HG03378 (cell line): ENCODE measurements at regions not wholly inside any gene's neighbourhood (a gene's known extent, or its start where the extent isn't known, plus 50 kb on each side); places are given as distances from the start of the nearest gene placed in this dataset.

ENCODE experiments used
- ATAC-seq: cut with Tn5 transposase; IDR thresholded peaks from one replicate; pipeline ENCODE4 v1.9.1; 2021; ENCODE audit warnings: mild to moderate bottlenecking, moderate library complexity; ENCODE audit not compliant: unreplicated experiment

DNA sequence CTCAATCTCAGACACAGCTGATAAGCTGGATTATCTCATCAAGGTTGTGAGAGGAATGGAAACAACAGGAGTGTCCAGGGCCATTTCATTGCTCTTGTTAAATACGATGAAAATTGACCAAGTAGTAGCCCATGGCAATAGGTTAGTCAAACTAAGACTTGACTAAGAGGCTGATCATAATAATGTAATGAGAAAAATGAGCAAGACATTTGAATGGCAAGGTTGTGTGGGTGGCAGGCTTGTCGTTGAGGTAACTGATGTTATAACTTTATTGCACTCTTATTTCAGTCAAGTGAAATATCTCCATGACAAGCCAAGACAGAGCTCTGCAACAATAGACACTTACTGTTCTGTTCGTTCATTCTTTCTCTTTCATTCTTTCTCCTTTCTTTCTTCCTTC is 532.0 kb downstream of the GATA3 start:
- ATAC-seq, result no peak

DNA sequence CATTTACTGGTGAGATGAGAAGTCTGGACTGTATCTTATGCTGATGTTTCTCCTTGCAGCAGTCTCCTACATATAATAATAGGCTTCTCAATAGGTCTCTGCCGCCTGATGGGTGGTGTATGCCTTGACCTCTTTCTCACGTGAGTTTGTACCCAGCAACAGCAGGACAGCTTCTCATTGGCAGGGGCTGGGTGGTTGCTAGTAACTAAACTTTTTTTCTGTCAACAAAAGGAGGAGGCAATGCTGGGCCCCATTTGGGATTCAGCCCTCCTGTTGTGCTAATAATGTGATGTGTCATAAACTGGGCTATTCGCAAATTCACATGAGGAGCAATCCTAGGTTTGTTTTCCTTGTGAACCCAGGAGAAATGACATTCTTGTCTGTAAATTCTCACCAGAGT is 533.6 kb downstream of the GATA3 start:
- no peak for ATAC-seq

DNA sequence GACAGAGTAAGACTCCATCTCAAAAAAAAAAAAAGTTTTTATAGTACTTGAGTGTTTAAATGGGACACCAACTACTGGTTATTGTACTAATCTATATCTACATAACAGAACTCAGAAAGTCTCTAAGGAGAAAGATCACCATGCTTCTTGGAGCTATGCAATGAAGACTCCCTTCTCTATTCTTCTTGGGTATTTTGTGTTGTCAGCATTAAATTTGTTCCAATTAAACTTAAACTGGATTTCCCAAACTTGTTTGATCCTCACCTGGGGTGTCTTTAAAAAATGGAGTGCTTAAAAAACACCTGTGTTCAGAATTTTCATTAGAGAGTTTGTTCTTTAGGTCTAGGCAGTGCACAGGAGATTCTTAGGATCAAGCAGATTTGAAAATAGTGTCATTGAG is 536.0 kb downstream of the GATA3 start:
- no peak for ATAC-seq

DNA sequence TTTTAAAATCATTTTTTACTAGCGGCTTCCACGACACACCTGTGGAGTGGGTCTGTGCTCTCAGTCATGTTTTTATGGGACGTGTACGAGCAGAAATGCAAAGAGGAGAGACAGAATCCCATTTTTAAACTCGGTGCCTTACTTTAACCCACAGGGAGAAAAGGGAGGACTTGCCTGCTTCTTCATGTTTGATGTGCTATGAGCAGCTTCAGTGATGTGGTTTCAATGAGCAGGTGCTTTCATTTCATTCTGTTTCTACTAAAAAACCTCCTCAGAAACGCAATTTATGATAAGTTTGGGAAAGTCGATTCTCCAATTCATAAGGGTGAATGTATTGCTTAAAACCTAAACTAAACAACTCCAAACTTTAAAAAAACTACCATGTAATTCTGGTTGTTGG is 537.2 kb downstream of the GATA3 start:
- ATAC-seq, result no peak

DNA sequence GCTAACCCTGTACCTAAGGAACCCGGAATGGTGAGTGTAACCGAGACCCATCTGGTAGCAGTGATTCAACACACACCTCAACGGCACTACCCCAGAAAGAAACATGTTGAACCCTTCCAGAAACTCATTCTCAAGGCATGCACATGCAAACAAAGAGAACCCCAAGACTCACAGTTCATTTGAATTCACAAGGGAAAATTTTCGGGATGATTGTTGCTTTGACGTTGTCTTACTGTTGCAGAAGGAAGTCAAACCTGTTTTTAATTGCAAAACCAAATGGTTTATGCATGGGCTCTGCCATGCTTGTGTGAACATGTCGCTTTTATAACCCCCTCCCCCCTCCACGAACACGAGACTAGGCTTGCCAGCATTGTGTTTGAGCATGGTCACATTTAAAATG is 539.7 kb downstream of the GATA3 start:
- no peak for ATAC-seq

DNA sequence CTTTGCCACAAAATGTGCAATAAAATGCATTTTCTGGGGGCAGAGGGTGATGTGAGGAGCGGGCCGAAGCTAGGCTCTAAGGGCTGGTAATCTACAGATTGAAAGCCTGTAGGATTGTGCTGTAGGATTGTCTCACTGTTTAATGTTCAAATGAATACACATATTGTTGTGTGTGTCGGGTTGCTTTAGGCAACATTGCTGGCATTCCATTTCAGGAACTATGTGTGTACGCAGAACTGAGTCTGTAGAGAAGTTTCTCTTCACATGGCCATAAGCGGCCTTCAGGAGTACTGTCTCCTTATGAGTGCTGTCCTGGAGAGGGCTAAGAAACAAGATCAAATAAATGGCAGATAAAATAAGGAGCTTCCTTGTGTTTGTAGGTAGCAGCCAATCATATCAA is 540.2 kb downstream of the GATA3 start:
- no peak for ATAC-seq

DNA sequence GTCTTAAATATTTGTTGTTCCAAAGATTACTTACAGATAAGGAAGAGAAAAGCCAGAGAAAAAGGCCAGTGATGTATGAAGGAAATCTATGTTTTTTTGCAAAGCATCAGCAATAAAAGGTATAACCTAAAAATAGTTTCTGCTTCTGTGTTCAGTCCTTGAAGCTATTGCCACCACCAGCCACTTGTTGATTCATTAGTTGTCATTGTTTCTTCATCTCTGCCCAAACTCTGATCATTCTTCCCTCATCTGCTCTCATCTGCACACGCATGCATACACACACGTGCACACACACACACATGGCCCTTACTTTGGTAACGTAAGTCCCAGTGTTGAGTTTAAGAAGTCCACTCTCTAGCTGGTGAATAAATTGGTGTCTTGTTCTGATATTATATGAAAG is 540.7 kb downstream of the GATA3 start:
- no peak for ATAC-seq

DNA sequence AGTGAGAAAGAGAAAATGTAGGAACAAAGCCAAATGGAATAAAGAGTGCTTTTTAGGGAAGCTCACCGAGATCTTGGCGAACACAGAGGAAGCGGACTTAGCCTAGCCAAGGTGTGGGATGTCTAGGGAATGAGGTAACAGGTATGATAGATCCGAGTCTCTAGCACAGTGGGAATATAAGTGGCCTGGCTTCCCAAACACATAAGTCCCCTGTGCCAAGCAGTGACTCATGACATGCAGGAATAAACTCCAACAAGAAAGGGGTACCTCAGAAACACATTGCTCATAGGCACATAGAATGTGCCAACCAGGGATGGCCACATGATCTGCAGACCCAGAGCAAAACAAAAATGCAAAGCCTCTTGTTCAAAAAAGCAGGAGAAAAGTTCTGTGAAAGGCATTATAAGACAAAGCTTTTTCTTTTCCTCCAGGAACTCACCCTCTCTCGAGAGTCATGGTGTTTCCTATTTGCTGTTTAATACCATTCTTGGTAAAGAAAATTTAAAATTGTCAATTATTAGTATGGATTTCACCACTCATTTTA is 542.5 kb downstream of the GATA3 start:
- ATAC-seq, result no peak

DNA sequence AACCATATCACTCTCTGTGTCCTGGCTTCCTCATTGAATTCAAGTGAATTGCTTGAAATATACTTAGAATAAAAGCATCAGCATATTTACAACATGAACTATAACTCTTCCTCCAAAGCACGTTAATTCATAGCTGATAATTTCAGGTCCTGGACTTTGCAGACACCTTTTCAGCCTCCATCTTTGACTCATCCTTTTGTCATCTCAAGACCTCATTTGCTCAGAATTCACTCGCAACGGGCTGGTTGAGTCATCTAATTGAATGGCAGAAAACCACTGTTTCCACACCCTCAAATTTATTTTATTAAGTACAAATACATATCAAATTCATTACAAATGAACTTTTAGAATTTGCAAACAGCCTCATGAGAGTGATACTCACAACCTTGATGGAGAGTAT is 545.7 kb downstream of the GATA3 start:
- no peak for ATAC-seq

DNA sequence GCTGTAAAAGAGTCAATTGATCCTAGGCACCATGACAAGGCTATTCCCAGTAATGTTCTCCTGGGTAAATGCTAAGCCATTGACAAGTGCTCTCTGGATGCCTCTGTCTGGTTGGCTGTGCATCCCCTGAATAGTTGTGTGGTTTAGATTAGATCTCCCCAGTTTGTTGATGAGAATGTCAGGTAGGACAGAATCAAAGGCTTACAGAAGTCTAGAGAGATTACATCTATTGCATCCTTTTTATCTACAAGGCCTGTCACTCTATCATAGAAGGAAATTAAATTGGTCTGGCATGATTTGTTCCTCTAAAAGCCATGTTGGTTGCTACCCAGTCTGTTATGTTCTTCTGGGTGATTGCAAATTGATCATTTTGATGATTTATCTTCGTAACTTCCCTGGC is 548.3 kb downstream of the GATA3 start:
- ATAC-seq, result no peak

DNA sequence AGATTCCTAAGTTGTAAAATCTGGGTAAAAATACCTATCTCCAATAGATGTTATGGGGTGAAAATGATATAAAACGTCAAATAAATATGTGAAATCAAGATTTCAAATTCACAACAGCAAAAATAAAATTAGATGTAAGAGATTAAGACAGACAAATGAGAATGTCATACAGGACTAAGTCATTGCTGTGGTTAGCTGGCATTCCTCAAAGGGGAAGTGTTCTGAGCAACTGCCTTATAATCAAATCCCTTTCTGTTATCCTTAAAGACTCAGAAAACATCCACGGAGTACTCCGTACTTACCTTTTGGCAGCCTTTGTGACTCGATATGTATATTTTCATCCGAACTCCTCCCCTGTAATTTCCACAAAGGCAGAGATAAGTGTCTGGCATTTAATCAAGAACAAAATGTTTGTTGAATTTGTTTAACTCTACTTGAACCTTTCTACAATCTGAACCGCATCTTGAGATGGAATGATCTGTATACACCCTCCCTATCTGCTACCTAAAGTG is 559.6 kb downstream of the GATA3 start:
- ATAC-seq, result no peak

DNA sequence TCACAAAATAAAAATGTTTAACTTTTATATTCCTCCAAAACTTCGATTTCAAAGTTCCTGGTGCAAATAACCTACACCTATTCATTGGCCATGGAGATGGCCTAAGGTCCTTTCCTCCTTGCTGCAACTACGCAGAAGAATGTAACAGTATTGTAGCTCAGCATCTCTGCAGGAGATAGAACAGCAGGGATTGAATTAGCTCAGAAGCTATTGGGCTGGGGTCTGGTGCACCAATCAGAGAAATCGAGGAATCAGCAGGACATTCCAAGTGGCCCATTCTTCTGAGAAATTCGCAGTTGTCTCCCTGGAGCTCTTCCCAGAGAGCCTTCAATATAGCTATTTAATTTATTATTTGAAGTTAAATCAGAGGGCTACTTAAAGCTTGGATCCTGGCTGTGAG is 560.6 kb downstream of the GATA3 start:
- ATAC-seq, result no peak

DNA sequence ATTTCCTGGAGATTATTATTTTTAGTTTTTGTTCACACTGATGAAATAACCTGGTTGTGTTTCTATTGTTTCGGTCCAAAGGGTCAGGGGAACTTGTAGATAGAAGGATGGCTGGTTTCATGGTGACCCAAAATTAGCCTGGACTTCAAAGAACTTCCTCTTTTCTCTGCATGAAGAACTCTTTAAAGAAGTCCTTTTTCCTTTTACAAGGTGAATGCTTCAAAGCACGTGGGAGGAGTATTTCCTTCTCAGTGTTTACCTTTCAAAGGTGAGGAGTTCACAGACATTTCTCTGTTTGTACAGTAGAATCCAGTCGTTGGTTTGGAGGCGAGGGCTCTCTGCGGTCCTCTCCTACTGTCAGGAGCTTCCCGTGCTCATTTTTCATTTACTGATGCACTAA is 561.7 kb downstream of the GATA3 start:
- ATAC-seq, result peak; percentile 94

DNA sequence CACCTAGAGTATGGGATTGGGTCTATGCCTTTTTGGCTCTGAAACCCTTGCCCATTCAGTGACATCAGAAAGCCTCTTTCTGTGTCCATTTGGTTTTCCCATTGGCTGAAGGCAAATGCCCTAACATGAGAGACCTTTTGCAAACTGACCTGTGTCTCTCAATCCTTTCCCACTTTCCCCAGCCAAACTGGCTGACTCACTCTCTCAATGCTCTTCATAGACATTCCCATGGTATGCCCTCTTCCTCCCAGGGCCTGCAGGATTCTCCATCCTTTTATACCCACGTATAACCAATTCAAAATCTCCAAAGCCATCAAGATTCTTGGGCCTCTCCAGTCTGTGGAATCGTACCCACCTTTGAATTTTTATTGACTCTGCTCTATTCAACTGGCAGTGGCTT is 563.3 kb downstream of the GATA3 start:
- ATAC-seq, result no peak

DNA sequence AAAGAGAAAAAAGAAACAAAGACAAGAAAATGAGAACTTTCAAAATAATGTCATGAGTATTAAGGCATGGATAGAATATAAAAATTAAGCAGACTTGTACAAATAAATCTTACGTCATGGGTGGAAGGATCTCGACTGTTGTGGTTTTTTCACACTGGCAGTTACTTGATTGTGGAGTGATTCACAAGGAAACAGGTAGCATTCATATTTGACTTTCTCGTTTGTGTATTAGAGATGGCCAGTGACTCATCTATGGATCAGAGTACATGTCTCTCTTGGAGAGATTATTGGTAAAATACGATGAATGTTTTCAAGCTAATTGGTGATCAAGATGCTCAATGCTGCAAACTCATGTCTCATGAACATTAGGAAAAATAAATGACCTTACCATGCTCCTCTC is 564.3 kb downstream of the GATA3 start:
- no peak for ATAC-seq

DNA sequence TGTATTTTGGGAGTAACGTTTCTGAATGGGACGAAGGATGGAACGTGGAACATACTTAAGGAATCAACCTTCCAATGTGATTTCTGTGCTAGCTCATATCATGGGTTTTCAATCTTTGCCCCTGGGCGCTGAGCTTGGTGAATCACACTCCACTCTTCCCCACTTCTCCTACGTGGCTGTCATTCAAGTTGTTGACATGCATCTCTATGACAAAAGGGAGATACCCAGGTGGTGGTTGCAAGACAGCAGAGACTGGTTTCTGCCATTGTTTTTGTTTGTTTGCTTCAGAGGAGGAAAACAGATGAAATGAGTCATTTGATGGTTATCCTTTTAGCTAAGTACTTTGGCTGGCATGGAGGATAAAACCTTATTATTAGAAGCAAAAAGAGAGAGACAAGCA is 573.9 kb downstream of the GATA3 start:
- ATAC-seq, result no peak

DNA sequence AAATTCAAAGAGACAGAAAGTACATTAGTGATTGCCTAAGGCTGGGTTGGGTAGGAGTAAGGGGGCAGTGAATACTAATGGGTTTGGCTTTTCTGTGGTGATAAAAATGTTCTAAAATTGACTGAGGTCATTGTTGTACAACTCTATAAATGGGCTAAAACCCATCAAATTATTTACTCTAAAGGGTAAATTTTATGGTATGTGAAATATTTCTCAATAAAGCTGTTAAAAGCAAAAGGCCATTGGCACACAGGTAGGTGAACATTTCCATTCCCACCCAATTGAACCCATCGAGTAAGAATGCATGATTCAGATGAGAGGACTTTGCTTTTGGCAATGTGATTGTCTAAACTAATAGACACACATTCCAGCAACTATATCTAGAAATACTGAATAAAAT is 579.4 kb downstream of the GATA3 start:
- ATAC-seq, result no peak

DNA sequence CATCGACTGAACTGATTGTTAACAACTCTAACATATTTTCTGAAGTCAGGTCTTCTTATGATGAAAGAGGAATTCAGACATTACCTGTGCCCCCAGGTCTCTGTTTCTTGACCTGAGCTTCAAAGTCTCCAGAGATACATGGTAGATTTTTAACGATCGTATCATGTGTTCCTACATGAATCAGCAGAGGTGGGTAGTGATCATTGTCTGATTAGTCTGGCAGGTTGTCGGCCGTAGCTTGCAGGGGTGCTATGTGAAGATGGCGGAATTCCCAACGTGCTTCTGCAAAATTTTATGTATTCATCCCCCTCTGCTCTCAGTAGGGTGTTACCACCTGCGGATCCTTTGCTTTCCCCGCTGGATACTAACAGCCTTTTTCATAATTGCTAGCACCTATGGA is 581.9 kb downstream of the GATA3 start:
- no peak for ATAC-seq

DNA sequence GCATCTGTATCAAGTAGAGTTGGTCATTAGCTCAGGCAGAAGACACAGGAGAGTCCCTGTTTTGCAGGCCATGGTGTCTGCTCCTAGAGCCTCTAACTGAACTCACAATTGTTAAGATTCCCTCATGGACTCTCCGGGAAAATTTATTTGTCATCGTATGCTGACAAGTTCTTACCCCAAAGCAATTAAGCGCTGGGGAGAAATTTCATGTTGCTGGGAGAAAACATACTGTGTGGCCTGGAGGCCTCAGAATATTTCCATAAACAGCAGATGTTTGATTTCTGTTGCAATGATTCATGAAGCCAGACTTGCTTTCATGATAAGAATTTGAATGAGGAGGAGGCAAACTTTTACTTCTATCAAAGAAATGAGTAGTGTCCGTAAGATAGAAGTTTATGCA is 583.2 kb downstream of the GATA3 start:
- no peak for ATAC-seq

DNA sequence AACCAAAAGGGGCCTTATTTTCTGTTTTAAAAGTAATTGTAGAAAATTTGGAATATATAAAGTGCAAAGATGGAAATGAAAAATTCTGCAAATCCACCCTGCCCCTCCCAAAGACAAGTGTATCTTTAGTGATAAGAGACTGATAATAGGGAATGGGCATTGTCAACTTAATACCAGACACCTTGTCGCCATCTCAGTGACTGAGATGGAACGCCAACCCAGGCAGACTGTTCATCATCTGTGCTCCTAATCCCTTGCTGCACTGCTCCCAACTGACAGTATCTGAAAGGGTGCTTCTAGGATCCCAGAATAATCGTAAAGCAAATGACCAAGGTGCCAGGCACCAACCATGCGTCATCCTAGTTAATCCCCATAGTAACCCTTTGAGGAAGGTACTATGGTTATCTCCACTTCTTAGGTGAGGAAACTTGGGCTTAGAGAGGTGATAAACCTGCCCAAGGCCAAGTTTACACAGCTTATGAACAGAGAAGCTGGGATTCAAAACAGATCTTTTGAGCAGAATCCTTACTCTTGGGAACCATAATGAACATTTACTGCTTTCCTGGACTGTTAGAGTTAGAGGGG is 583.7 kb downstream of the GATA3 start:
- no peak for ATAC-seq

DNA sequence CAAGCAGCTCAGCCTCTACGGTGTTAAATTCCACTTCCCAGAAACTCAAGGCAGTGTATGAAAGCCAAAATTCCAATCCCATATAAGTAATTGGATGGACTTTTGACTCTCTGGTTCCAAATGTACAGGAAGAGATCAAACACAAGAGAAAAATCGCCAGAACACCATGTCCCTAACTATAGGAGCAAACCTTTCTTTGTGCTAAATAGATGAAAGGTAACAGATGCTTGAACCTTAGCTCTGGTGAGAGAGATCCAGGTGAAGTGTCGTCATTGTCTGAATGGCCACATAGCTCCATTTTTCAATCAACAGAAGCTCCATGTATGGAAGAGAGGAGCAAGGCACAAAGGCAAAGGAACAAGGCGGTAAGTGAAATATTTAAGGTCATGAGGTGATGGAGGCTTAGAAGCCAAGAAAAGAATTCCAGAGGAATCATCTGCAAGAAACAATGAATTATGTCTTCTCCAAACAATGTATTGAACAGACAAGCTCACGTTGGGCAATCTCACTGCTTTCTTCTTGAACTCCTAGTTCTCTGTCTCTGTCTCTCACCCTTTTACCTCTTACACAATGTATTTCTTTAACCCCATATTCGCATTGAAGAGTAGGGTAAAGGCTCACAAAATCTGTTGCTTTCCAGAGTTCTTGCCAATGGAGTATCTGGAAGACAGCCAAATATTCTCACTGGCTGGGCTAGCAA is 585.1 kb downstream of the GATA3 start:
- ATAC-seq, result no peak

DNA sequence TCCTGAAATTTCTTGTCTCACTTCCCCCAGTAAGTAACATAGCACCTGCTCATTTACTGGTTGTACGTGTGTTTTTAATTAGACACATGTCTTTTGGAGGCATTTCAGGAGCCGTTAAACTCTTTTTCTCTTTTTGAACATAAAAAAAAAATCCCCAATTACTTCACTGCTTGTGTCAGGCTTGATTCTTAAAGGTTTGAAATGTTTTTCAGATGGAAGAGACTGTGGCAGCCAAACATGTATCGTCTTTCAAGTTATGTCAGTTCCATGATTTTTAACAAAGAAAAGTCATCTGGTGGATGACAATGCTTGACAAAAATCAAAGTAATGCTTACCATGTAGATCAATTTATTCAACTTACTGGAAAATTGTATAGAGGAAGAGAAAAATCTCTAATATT is 585.8 kb downstream of the GATA3 start:
- no peak for ATAC-seq

DNA sequence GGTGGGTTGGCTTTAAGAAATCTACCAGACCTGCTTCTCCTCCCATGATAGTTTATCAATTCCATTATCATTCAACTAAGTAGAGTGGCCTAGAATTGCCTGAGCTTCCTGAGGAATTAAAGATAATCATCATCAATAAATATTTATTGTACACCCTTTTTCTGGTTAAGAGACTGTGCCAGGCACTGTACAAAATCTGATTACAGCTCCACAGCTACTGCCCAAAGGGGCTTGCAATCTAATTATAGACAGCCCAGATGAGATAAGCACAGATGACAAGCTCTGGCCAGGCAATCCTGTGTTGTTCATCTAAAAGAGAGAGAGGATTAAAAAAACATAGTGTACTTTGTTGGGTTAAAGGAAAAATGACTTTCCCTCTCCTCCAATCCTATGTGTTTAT is 586.4 kb downstream of the GATA3 start:
- no peak for ATAC-seq
